Endometrium (tissue), 2 donors: ENCODE measurements at regions not wholly inside any gene's neighbourhood (a gene's known extent, or its start where the extent isn't known, plus 50 kb on each side); places are given as distances from the start of the nearest gene placed in this dataset.

Experiments used
- FAIRE-seq: peaks from 2 replicates; lab custom pipeline; 2012; peaks lifted over from hg19 to GRCh38; lab: Jason Lieb, UNC
- donor health status: control.
- donor health status: control.

DNA sequence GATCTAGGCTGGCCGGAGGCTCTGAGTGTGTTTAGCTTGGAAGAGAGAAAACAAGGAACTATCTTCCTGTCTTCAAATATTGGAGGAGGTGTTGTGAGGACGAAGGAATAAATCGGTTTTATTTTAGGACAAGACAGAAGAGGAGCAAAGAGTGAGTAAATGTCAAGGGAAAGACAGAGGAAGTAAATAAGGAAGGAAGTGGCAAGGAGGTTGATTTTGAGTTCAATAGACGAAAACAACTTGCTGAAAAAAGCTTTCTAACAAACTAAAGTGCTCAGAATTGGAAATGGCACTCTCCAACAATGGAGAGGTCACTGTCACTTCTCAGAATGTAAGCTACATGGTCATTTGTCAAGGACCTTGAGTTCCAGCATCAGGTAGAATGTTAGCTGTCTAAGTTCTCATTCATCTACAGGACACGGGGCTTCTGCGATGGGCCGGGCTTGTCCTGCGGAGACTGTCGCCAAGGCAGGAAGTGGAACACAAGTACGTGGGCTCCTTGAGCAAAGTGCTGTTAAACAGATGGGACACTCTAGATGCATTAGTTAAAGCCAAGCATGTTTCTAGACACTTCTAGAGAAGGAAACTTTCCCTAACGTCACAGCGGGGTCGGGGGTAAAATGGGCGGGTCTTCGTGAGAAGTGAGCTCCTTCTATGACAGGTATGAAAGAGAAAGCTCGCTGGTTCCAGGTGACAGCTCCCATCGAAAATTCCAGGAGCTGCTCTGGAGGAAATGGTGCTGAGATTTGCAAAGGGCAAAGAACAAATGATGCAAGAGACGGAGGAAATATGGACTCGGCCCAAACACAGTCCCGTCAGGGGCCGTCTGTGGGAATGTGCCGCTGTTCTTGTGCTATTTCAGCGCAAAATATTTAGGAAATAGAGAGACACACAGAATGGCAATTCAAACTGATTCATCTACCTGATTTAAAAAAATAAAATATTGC is 103.9 kb upstream of the UBL3 start:
- no peak for FAIRE-seq

DNA sequence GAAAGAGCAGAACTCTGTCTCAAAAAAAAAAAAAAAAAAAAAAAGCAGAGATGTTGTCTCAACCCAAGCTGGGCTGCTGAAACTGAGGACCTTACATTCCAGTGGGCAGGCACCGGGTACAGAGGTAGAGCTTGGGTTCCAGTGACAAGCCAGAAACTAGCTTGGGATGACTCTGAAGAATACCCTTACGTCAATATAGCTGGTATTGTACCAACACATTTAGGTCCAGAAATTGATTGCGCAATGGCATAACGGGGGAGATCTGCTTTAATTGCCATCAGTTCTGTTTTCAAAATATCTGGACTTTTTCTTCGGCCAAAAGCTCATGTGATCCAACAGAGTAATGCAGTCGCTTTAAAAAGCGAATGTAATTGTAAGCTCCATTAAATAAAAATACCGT is 103.1 kb upstream of the UBL3 start:
- no peak for FAIRE-seq

DNA sequence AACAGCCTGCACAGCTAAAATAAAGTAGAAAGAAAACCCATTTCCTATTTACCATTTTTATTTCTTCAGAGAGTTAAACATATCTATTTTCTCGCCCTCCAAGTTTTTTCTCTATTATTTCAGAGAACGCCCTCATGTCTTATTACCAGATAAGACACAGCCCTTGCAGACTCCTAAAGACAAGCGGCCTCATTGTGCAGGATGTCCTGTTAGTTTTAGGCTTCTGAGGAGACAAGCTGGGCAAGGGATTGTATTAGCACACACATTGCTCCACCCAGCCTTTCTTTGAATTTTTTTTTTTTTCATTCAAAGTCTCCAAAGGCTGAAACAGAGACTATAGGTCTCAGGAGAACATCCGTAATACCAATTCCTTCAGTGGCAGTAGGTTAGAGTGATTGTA is 101.8 kb upstream of the UBL3 start:
- no peak for FAIRE-seq

DNA sequence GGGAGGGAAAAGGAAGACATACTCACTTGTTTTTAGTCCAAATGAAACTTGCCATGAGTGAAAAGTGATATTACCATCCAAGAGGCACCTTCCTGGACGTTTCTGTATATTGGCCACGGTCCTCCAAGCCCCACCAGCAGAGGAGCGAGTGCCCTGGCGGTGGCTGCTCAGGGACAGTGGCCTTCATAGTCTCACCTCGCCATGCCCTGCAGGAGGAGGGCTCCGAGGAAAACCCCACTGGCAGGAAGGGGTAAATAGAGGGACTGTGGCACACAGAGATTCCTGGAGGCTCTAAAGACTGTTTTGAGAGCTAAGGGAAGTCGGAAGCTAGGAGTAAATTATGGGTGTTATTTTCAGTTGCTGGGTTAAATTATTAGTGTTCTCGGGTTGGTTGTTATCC is 98.4 kb upstream of the UBL3 start:
- no peak for FAIRE-seq

- FAIRE-seq: no peak
These were observed 97.8 kb upstream of the UBL3 start for GRCh38 chr13:29948244-29948643.

- no peak for FAIRE-seq
These were observed 97.4 kb upstream of the UBL3 start for GRCh38 chr13:29947839-29948238.

- no peak for FAIRE-seq
These were observed 95.7 kb upstream of the UBL3 start for GRCh38 chr13:29946093-29946492.

DNA sequence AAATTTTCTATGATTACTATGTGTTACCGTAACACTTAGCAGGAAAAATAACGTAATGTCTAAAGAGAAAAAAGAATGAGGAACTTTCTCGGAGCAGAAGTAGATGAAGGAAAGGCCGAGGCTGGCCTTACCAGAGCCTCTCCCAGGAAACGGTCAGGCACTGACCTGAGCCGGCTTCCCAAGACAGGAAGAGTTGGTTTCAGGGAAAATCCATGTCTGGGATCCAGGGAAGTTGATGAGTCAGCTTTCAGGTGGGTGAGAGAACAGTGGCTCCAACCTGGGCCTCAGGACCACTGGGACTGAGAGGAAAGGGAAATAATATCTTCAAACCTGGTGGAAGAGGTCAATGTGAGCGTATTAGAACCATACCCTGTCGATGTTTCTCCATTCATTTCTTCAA is 93.3 kb upstream of the UBL3 start:
- FAIRE-seq: no peak

- no peak for FAIRE-seq
These were observed 92.9 kb upstream of the UBL3 start for GRCh38 chr13:29943273-29943672.

- FAIRE-seq: no peak
These were observed 90.3 kb upstream of the UBL3 start for GRCh38 chr13:29940715-29941114.

GRCh38 chr13:29939158-29939557 is 88.7 kb upstream of the UBL3 start:
- FAIRE-seq: no peak

- FAIRE-seq: no peak
These were observed 87.4 kb upstream of the UBL3 start for GRCh38 chr13:29937841-29938240.

DNA sequence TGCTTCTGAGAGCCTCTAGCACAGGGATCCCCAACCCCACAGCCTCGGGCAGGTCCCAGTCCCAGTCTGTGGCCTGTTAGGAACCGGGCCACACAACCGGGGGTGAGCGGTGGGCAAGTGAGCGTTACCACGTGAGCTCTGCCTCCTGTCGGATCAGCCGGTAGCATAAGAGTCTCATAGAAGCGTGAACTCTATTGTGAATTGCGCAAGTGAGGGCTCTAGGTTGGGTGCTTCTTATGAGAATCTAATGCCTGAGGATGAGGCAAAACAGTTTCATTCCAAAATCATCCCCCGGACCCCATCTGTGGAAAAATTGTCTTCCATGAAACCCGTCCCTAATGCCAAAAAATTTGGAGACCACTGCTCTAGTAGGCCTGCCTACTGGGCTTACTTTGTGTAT is 87.0 kb upstream of the UBL3 start:
- FAIRE-seq: no peak

- no peak for FAIRE-seq
These were observed 86.5 kb upstream of the UBL3 start for GRCh38 chr13:29936956-29937355.

- FAIRE-seq: no peak
These were observed 85.8 kb upstream of the UBL3 start for GRCh38 chr13:29936051-29936813.

- no peak for FAIRE-seq
These were observed 85.0 kb upstream of the UBL3 start for GRCh38 chr13:29935309-29935981.

DNA sequence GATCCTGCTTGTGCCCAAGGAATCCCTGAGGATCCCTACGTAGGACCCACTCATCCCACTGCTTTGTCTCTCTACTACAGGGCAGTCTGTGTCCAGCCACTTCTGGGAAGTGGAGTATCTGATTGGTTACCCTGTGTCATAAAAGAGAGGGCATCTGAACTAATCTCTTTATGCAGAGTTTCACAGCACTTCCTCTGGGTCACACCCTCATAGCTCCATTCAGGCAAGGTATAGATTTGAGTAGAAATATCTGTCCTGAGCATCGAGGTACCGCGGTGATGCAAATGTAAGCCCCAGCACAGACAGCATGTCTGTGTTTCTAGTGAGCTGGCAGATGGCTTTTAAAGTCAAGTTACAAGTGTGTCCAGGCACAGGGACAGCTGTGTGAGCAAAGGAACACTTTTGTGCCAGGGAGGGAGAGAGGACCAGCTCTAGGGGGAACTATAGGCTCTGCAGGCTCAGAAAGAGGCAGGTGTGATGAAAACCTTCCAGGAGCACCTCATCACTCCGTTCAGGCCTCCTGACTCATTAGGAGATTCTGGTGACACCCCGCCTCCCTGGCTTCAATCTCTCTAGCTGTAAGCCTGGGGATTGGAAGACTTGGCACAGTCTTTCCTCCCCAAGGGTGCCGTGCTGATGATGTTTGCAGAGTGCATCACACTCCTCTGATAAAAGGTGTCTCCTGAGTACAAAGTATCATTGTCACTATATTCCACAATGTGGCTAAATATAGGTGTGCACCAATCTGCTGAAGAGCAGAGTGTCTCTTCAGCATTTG is 84.3 kb upstream of the UBL3 start:
- FAIRE-seq: no peak

GRCh38 chr13:29933401-29933800 is 83.0 kb upstream of the UBL3 start:
- no peak for FAIRE-seq

DNA sequence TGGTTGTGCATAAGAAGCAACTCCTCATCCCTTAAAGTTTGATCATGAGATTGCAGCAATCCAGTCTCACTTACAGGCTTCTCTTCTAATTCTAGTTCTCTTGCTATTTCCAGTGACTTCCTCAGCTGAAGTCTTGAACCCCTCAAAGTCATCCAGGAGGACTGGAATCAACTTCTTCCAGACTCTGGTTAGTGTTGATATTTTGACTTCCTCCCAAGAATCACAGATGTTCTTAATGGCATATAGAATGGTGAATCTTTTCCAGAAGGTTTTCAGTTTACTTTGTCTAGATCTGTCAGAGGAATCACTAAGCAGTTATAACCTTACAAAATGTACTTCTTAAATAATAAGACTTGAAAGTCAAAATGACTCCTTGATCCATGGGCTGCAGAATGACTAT is 81.3 kb upstream of the UBL3 start:
- FAIRE-seq: no peak

DNA sequence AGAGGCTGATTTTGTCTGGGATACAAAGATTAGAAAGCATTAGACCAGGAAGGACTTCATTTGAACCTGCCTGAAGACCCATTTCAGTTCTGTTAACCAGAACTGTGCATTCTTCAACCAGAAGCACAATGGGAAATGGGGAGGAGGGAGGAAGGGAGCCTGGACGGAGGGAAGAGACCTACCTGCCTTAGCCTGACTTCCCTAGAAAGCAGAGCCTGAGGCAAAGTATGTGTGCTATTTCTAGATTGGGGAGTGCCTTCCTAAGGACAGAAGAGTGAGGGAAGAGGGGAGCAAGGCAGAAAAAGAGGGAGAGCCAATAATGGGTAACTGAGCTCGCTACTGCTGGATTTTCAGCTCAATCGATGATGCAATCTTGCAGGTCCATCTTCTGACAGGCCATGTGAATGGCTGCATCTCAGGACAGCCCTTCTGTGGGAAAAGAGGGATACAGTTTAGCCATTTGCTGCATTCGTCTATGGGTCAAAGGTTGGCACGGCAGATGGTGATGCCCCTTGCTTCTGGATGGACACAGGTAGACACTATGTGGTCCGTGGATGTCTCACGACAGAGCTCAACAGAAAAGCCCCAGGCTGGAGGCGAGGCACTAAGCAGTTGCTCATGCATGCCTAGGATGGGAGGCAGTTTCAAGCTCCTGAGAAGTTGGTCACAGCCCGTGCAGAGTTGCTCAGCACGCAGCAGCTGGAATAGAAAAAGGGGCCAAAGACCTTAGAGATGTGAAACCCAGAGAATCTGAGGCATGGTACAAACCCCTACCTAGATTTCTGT is 78.8 kb upstream of the UBL3 start:
- FAIRE-seq: no peak

DNA sequence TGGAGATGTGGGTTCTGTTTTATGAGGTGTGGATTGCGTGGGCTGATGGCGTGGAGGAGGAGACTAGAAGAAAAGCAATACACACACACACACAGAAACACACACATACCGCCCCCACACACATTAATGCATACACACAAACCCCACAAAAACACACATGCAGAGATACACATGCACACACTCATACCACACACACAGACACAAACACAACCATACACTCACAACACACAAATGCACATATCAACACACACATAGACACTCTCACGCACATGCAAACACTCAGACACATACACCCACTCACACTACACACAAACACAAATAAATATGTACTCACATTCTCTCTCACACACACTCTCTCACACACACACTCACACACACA is 75.7 kb upstream of the UBL3 start:
- no peak for FAIRE-seq
